Transverse colon (tissue), 4 donors: ENCODE measurements at regions not wholly inside any gene's neighbourhood (a gene's known extent, or its start where the extent isn't known, plus 50 kb on each side); places are given as distances from the start of the nearest gene placed in this dataset.

Source experiments
- DNase-seq: peaks from one replicate; pipeline ENCODE4 v3.0.0-alpha.2; 2019
- H3K27ac ChIP-seq, 4 donors: fragments of 200-600 bp; sonication (generic); 2 replicates each; pipeline ENCODE4 v1.5.1; 2016 to 2018; ENCODE audit warnings: inconsistent platforms in 4 of 4
- H3K27me3 ChIP-seq: fragments of 200-600 bp; sonication (generic); 2 replicates; pipeline ENCODE4 v1.5.1; 2017; ENCODE audit warnings: inconsistent platforms
- H3K36me3 ChIP-seq, 4 donors: fragments of 200-600 bp; sonication (generic); 2 replicates each; pipeline ENCODE4 v1.5.1; 2017 to 2019; ENCODE audit warnings: inconsistent platforms in 4 of 4
- H3K4me1 ChIP-seq, 4 donors: fragments of 200-600 bp; sonication (generic); 2 replicates each; pipeline ENCODE4 v1.5.1; 2017 to 2020; ENCODE audit warnings: inconsistent platforms in 4 of 4
- H3K4me3 ChIP-seq, 4 donors: fragments of 200-600 bp; sonication (generic); 1 replicate in 1 of 4; 2 replicates in 3 of 4; pipeline versions ENCODE4 v1.5.1 to v1.6.1; 2017 to 2019; ENCODE audit warnings: inconsistent platforms in 4 of 4
- H3K9me3 ChIP-seq, 2 donors: fragments of 200-600 bp; sonication (generic); 2 replicates each; pipeline ENCODE4 v1.5.1; 2017 to 2019; ENCODE audit warnings: inconsistent platforms in 2 of 2
- CTCF ChIP-seq, 5 experiments: fragments of 200-600 bp in 3 of 5; fragments of 450-650 bp in 2 of 5; sonication (generic) in 3 of 5; IDR thresholded peaks; 1 replicate in 2 of 5; 2 replicates in 3 of 5; pipeline ENCODE4 v1.5.1; 2016 to 2017; ENCODE audit warnings: antibody characterized with exemption in 5 of 5, inconsistent platforms in 3 of 5, mild to moderate bottlenecking in 2 of 5, moderate library complexity in 1 of 5
- EP300 ChIP-seq: sonication (generic); formaldehyde crosslinking; IDR thresholded peaks from one replicate; pipeline ENCODE4 v1.6.1; 2017; ENCODE audit warnings: antibody characterized with exemption, low read depth
- POLR2A ChIP-seq: fragments of 450-650 bp; IDR thresholded peaks from one replicate; pipeline ENCODE4 v1.6.1; 2016; ENCODE audit warnings: antibody characterized with exemption, mild to moderate bottlenecking, moderate library complexity
- POLR2AphosphoS5 ChIP-seq, 3 donors: sonication (generic); formaldehyde crosslinking; IDR thresholded peaks; one replicate each; pipeline ENCODE4 v1.6.1; 2016; ENCODE audit warnings: antibody characterized with exemption in 3 of 3
- WGBS, 2 donors: methylation state at CpG; one replicate each; pipeline ENCODE4 v1.1.5; 2018; ENCODE audit warnings: low coverage in 1 of 2; 5-methylcytosine and 5-hydroxymethylcytosine counted together
- in situ Hi-C, 4 donors: fragments of 200-750 bp; cut with MboI; loops; one replicate each; pipeline versions ENCODE4 v1.15.0 to v1.15.1; 2017; ENCODE audit warnings: low sequenced_read_pairs in 3 of 4, low pct_ligation_motif_present in 1 of 4, low pct_unique_long_range_greater_than_20kb in 1 of 4
- intact Hi-C: fragments of 100-400 bp; cut with DNase I; formaldehyde crosslinking; loops from one replicate; pipeline ENCODE4 v1.15.1; 2023; ENCODE audit warnings: low total_unique reads

- no peak overlapping the region for H3K4me3 ChIP-seq
Observed at GRCh38 chr11:26087120-26087935, 244.6 kb upstream of the ANO3 start.

GRCh38 chr11:26088391-26088790 is 243.5 kb upstream of the ANO3 start:
- Histone ChIP-seq H3K36me3 (no peaks in the 10 kb centered on the region), H3K27ac (no peak overlapping the region), H3K27me3 (no peaks in the 10 kb centered on the region), H3K9me3 (no peaks in the 10 kb centered on the region), H3K4me3 (no peak overlapping the region), H3K4me1 (no peaks in the 10 kb centered on the region)
- 36 to 50% methylated on average over 1 of the region's 1 CpG for whole genome bisulfite sequencing, 2 donors
- intact Hi-C loops, result loop anchor here (5.0 kb wide), 1 partner anchor 206 kb away; no protein-coding TSS in a partner anchor
- in situ Hi-C loops, result no loop called here
- no peak for TF ChIP-seq POLR2A
- TF ChIP-seq CTCF (IDR thresholded peaks at IDR 0.05), result no peak
- TF ChIP-seq POLR2AphosphoS5 (IDR thresholded peaks at IDR 0.05), result no peak
- no peak for TF ChIP-seq EP300
- no peak for DNase-seq

More at GRCh38 chr11:26087120-26087935, 244.6 kb upstream of the ANO3 start:
- Histone ChIP-seq H3K27me3 (no peaks in the 10 kb centered on the region), H3K4me1 (no peaks in the 10 kb centered on the region), H3K27ac (no peak overlapping the region), H3K36me3 (no peaks in the 10 kb centered on the region), H3K9me3 (no peaks in the 10 kb centered on the region)
- DNase-seq, result no peak
- TF ChIP-seq EP300 (no peak), CTCF (IDR thresholded peaks at IDR 0.05) (no peak), POLR2AphosphoS5 (IDR thresholded peaks at IDR 0.05) (no peak), POLR2A (no peak)
- intact Hi-C loops (loop anchor here (5.0 kb wide), 1 partner anchor 205 kb away; no protein-coding TSS in a partner anchor), in situ Hi-C loops (no loop called here)
- 83 to 89% methylated on average over 3 to 4 of the region's 4 CpGs for WGBS, 2 donors

- DNase-seq, result no peak
- Histone ChIP-seq H3K27ac (no peak overlapping the region), H3K27me3 (no peaks in the 10 kb centered on the region), H3K36me3 (no peaks in the 10 kb centered on the region), H3K9me3 (no peaks in the 10 kb centered on the region), H3K4me1 (no peaks in the 10 kb centered on the region), H3K4me3 (no peak overlapping the region)
- in situ Hi-C loops (no loop called here), intact Hi-C loops (no loop called here)
- TF ChIP-seq EP300, result no peak
- no peak for TF ChIP-seq POLR2AphosphoS5 (IDR thresholded peaks at IDR 0.05)
- no peak for TF ChIP-seq POLR2A
- no peak for TF ChIP-seq CTCF (IDR thresholded peaks at IDR 0.05)
- 72 to 74% methylated on average over 3 of the region's 3 CpGs for WGBS, 2 donors
Observed at GRCh38 chr11:26090651-26091050, 241.3 kb upstream of the ANO3 start.

GRCh38 chr11:26093206-26093605 is 238.7 kb upstream of the ANO3 start:
- in situ Hi-C loops, result no loop called here
- Histone ChIP-seq H3K36me3 (no peaks in the 10 kb centered on the region), H3K9me3 (no peaks in the 10 kb centered on the region), H3K4me3 (no peak overlapping the region), H3K27me3 (no peaks in the 10 kb centered on the region), H3K4me1 (no peaks in the 10 kb centered on the region), H3K27ac (no peak overlapping the region)
- WGBS, 2 donors, result 90 to 92% methylated on average over 2 of the region's 2 CpGs
- intact Hi-C loops, result no loop called here
- no peak for DNase-seq
- no peak for TF ChIP-seq POLR2AphosphoS5 (IDR thresholded peaks at IDR 0.05)
- no peak for TF ChIP-seq POLR2A
- TF ChIP-seq CTCF (IDR thresholded peaks at IDR 0.05), result no peak
- no peak for TF ChIP-seq EP300
